ENCODE measurements at regions not wholly inside any gene's neighbourhood (a gene's known extent, or its start where the extent isn't known, plus 50 kb on each side); places are given as distances from the start of the nearest gene placed in this dataset.

DNA sequence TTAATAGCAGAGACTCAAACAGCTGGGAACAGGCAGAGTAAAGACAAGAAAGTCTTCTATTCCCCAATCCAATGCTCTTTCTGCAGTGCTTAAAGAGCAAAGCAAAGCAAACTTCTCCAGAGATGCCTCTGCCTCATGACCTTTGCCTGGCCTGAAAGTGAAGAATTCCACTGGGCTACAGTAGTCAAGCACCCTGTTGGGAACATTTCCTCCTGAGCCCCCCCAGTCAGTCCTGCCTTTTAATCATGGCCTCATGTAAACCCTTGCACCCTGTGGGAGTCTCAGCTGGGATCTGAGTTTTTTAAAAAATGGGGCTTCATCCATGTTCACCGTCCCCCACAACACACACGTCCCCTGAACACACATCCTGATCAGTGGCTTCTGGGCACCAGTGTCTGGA, 62.7 kb upstream of the TSPAN11 start:
- intact Hi-C loops (cut with DNase I; ENCODE audit: low total_unique reads) (no loop called here), in situ Hi-C loops (cut with MboI; ENCODE audit: low sequenced_read_pairs in 4 of 4) (loop anchor here in 2 of 4 donors (10.0 to 25.0 kb wide), 2 partner anchors 373 to 401 kb away; no protein-coding TSS in a partner anchor)
- ATAC-seq: no peak
- H3K4me1 ChIP-seq: no peaks in the 10 kb centered on the region
- no peak overlapping the region for H3K4me3 ChIP-seq
- no peak overlapping the region for H3K27ac ChIP-seq
- no peaks in the 10 kb centered on the region for H3K27me3 ChIP-seq
- TF ChIP-seq, protein P1, sequence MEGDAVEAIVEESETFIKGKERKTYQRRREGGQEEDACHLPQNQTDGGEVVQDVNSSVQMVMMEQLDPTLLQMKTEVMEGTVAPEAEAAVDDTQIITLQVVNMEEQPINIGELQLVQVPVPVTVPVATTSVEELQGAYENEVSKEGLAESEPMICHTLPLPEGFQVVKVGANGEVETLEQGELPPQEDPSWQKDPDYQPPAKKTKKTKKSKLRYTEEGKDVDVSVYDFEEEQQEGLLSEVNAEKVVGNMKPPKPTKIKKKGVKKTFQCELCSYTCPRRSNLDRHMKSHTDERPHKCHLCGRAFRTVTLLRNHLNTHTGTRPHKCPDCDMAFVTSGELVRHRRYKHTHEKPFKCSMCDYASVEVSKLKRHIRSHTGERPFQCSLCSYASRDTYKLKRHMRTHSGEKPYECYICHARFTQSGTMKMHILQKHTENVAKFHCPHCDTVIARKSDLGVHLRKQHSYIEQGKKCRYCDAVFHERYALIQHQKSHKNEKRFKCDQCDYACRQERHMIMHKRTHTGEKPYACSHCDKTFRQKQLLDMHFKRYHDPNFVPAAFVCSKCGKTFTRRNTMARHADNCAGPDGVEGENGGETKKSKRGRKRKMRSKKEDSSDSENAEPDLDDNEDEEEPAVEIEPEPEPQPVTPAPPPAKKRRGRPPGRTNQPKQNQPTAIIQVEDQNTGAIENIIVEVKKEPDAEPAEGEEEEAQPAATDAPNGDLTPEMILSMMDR (IDR thresholded peaks at IDR 0.05 in 4 of 5, conservative IDR thresholded peaks at IDR 0.05 in 1 of 5): no peak
- no peak for TF ChIP-seq POLR2A (IDR thresholded peaks at IDR 0.05)
- no peak for DNase-seq
- H3K36me3 ChIP-seq: no peaks in the 10 kb centered on the region
- H3K9me3 ChIP-seq: no peaks in the 10 kb centered on the region

DNA sequence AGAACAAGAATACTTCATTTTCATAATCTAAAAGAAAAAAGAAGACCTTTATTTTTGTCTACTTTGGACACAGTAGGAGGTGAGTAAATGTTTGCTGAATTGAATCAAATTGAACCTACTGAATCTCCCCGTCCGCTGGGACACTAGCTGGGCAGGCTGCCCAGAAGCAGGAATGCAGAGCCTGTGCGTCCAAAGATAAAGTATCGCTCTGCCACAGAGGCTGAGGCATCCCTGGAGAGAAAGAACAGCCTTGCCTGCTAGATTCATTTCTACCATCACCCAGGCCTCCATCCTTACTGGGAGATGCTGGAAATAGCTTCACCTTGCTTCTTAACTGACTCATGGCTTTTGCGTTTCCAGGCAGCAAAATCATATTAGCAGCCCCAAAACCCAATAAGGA, 64.1 kb upstream of the TSPAN11 start:
- Histone ChIP-seq H3K4me3 (no peak overlapping the region), H3K9me3 (no peaks in the 10 kb centered on the region), H3K36me3 (no peaks in the 10 kb centered on the region), H3K4me1 (no peaks in the 10 kb centered on the region), H3K27ac (no peak overlapping the region), H3K27me3 (no peaks in the 10 kb centered on the region)
- TF ChIP-seq POLR2A (IDR thresholded peaks at IDR 0.05): no peak
- TF ChIP-seq, protein P1 (IDR thresholded peaks at IDR 0.05 in 4 of 5, conservative IDR thresholded peaks at IDR 0.05 in 1 of 5): no peak
- no peak for DNase-seq
- intact Hi-C loops (cut with DNase I; ENCODE audit: low total_unique reads) (no loop called here), in situ Hi-C loops (cut with MboI; ENCODE audit: low sequenced_read_pairs in 4 of 4) (loop anchor here in 2 of 4 donors (10.0 to 25.0 kb wide), 2 partner anchors 375 to 402 kb away; no protein-coding TSS in a partner anchor)
- no peak for ATAC-seq

DNA sequence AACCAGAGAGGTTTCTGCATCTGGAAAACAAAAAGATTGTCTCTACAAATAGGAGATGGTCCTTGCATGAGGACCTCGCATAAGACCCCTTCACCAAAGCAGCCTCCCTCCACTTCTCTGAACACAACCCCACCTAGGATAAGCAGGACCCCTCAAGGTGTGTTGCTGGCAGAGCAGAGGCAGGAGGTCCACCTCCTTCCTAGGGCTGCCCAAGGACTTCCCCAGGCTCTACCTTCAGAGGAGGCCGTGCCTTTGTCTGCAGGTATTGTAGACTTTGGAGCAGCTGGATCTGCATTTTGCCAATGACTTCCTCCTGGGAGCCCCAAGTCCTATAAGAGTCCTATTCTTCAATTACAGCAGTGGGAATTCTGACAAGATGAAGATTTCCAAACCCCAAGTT, 67.3 kb upstream of the TSPAN11 start:
- in situ Hi-C loops (cut with MboI; ENCODE audit: low sequenced_read_pairs in 4 of 4): loop anchor here in 1 of 4 donors (25.0 kb wide), 1 partner anchor 378 kb away; no protein-coding TSS in a partner anchor
- ATAC-seq (no peak), DNase-seq (no peak)
- H3K27ac ChIP-seq: no peak overlapping the region
- H3K27me3 ChIP-seq: no peaks in the 10 kb centered on the region
- no peaks in the 10 kb centered on the region for H3K36me3 ChIP-seq
- intact Hi-C loops (cut with DNase I; ENCODE audit: low total_unique reads): loop anchor here (10.0 kb wide), 2 partner anchors 376 to 776 kb away; no protein-coding TSS in a partner anchor
- H3K4me1 ChIP-seq: no peaks in the 10 kb centered on the region
- H3K9me3 ChIP-seq: no peaks in the 10 kb centered on the region
- no peak overlapping the region for H3K4me3 ChIP-seq
- TF ChIP-seq, protein P1 (IDR thresholded peaks at IDR 0.05 in 4 of 5, conservative IDR thresholded peaks at IDR 0.05 in 1 of 5): no peak
- no peak for TF ChIP-seq POLR2A (IDR thresholded peaks at IDR 0.05)

DNA sequence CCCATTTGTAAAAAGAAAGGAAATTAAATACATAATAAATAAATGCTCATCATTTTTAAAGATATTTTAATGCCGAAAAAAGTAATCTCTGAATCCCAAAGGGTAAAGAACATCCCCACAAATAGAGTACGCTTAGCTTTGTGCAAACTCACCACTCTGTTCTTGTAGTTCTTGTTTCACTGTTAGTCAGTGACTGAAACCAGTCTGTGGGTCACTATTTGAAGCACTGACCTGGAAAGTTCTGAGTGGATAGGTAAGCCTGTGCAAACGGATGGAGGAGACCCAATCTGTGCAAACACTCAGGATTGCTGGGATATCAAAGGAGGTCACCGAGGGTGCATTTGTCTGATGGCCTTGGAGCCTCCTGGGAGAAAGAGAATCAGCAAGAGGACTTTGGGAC, 68.1 kb upstream of the TSPAN11 start:
- no peaks in the 10 kb centered on the region for H3K9me3 ChIP-seq
- no peak for ATAC-seq
- H3K27me3 ChIP-seq: no peaks in the 10 kb centered on the region
- H3K27ac ChIP-seq: no peak overlapping the region
- TF ChIP-seq, protein P1 (IDR thresholded peaks at IDR 0.05 in 4 of 5, conservative IDR thresholded peaks at IDR 0.05 in 1 of 5): no peak
- TF ChIP-seq POLR2A (IDR thresholded peaks at IDR 0.05): no peak
- DNase-seq: no peak
- no peak overlapping the region for H3K4me3 ChIP-seq
- in situ Hi-C loops (cut with MboI; ENCODE audit: low sequenced_read_pairs in 4 of 4): loop anchor here in 1 of 4 donors (25.0 kb wide), 1 partner anchor 379 kb away; no protein-coding TSS in a partner anchor
- intact Hi-C loops (cut with DNase I; ENCODE audit: low total_unique reads): loop anchor here (10.0 kb wide), 2 partner anchors 376 to 776 kb away; no protein-coding TSS in a partner anchor
- no peaks in the 10 kb centered on the region for H3K36me3 ChIP-seq
- H3K4me1 ChIP-seq: no peaks in the 10 kb centered on the region
